Left colon (tissue), 2 donors: ENCODE measurements at regions not wholly inside any gene's neighbourhood (a gene's known extent, or its start where the extent isn't known, plus 50 kb on each side); places are given as distances from the start of the nearest gene placed in this dataset.
"Not testable (repeated sequence)": the region's sequence is repeated elsewhere in the genome, so short reads cannot be mapped to it uniquely, and the experiment has no call there.

Experiments
- ATAC-seq: fragments of 200-7000 bp; cut with Tn5 transposase; one replicate; pipeline ENCODE4 v1.9.1; 2020; ENCODE audit warnings: mild to moderate bottlenecking, moderate library complexity
- DNase-seq, 2 donors: peaks; one replicate each; pipeline ENCODE4 v3.0.0-alpha.2; 2020
- intact Hi-C, 2 donors: fragments of 100-400 bp; cut with DNase I in 1 of 2; cut with micrococcal nuclease in 1 of 2; formaldehyde crosslinking; loops; one replicate each; pipeline versions ENCODE4 v1.11.2 to v1.14.0; 2022; cut with DNase I, micrococcal nuclease
- donor health status: DM: no; HTN: no; CAD: no.
- donor health status: DM: yes; HTN: yes; CAD: no.

- ATAC-seq, DNase-seq, intact Hi-C loops: not testable (repeated sequence)
Measured at GRCh38 chr2:87477669-87478428, 270.0 kb upstream of the PLGLB2 start.

GRCh38 chr2:87478911-87479310 lies 269.0 kb upstream of the PLGLB2 start:
- ATAC-seq, intact Hi-C loops, DNase-seq: not testable (repeated sequence)

GRCh38 chr2:87483093-87483680 lies 264.7 kb upstream of the PLGLB2 start:
- ATAC-seq (peak; percentile 76), DNase-seq (peak in 1 of 2 donors; percentile 42)
- intact Hi-C loops = not testable (repeated sequence)

GRCh38 chr2:87484363-87484762 lies 263.5 kb upstream of the PLGLB2 start:
- peak; percentile 77 for ATAC-seq
- DNase-seq, intact Hi-C loops: not testable (repeated sequence)

- intact Hi-C loops, DNase-seq, ATAC-seq: not testable (repeated sequence)
Measured at GRCh38 chr2:87485455-87485854, 262.4 kb upstream of the PLGLB2 start.

- intact Hi-C loops, DNase-seq: not testable (repeated sequence)
- peak; percentile 55 for ATAC-seq
Measured at GRCh38 chr2:87485884-87486283, 262.0 kb upstream of the PLGLB2 start.

- DNase-seq, ATAC-seq, intact Hi-C loops: not testable (repeated sequence)
Measured at GRCh38 chr2:87486413-87486812, 261.5 kb upstream of the PLGLB2 start.

GRCh38 chr2:87488021-87488420 lies 259.9 kb upstream of the PLGLB2 start:
- intact Hi-C loops, DNase-seq, ATAC-seq: not testable (repeated sequence)

GRCh38 chr2:87488991-87489390 lies 258.9 kb upstream of the PLGLB2 start:
- ATAC-seq, DNase-seq, intact Hi-C loops: not testable (repeated sequence)

GRCh38 chr2:87494846-87495245 lies 253.0 kb upstream of the PLGLB2 start:
- intact Hi-C loops, DNase-seq: not testable (repeated sequence)

GRCh38 chr2:87495455-87495854 lies 252.4 kb upstream of the PLGLB2 start:
- DNase-seq, intact Hi-C loops, ATAC-seq: not testable (repeated sequence)

More at GRCh38 chr2:87494846-87495245, 253.0 kb upstream of the PLGLB2 start:
- not testable (repeated sequence) for ATAC-seq

- DNase-seq, intact Hi-C loops: not testable (repeated sequence)
- peak; percentile 98 for ATAC-seq
Measured at GRCh38 chr2:87496036-87497006, 251.6 kb upstream of the PLGLB2 start.

GRCh38 chr2:87497135-87497534 lies 250.8 kb upstream of the PLGLB2 start:
- ATAC-seq = peak; percentile 43
- DNase-seq, intact Hi-C loops: not testable (repeated sequence)

GRCh38 chr2:87497700-87498099 lies 250.2 kb upstream of the PLGLB2 start:
- DNase-seq, ATAC-seq, intact Hi-C loops: not testable (repeated sequence)

GRCh38 chr2:87498169-87498853 lies 249.6 kb upstream of the PLGLB2 start:
- ATAC-seq, DNase-seq, intact Hi-C loops: not testable (repeated sequence)

- DNase-seq, ATAC-seq, intact Hi-C loops: not testable (repeated sequence)
Measured at GRCh38 chr2:87498854-87499238, 249.0 kb upstream of the PLGLB2 start.

GRCh38 chr2:87499860-87500259 lies 248.0 kb upstream of the PLGLB2 start:
- DNase-seq, intact Hi-C loops, ATAC-seq: not testable (repeated sequence)

GRCh38 chr2:87500421-87500820 lies 247.5 kb upstream of the PLGLB2 start:
- ATAC-seq, intact Hi-C loops, DNase-seq: not testable (repeated sequence)
